ENCODE measurements at regions not wholly inside any gene's neighbourhood (a gene's known extent, or its start where the extent isn't known, plus 50 kb on each side); places are given as distances from the start of the nearest gene placed in this dataset.
"Not testable (repeated sequence)": the region's sequence is repeated elsewhere in the genome, so short reads cannot be mapped to it uniquely, and the experiment has no call there.

GRCh38 chrX:43446752-43447151 lies 209.3 kb upstream of the MAOA start:
- Mint-ChIP-seq H3K9me3 (peaks cover 4 to 16% (median 13%) of the 10 kb centered on the region in 3 donors), H3K27ac (no peak overlapping the region), H3K4me1 (no peaks in the 10 kb centered on the region), H3K4me3 (no peak overlapping the region), H3K27me3 (peaks cover 4 to 6% of the 10 kb centered on the region in 2 donors), H3K36me3 (no peaks in the 10 kb centered on the region)
- ChIA-PET CTCF (no interaction called here), POLR2A (no interaction called here)
- Histone ChIP-seq H3K9me3 (no peaks in the 10 kb centered on the region), H3K4me3 (ENCODE audit: control insufficient read depth in 1 of 2, extremely low read depth in 1 of 2, low read length in 1 of 2) (no peak overlapping the region), H3K27me3 (replicated peaks in 1 of 2; ENCODE audit: control insufficient read depth in 2 of 2, extremely low read depth in 1 of 2, insufficient read depth in 2 of 2, low read length in 1 of 2) (no peaks in the 10 kb centered on the region), H3K36me3 (ENCODE audit: control insufficient read depth in 2 of 2, extremely low read depth in 1 of 2, insufficient read depth in 1 of 2, low read length in 1 of 2) (no peaks in the 10 kb centered on the region), H3K27ac (ENCODE audit: low read length) (no peak overlapping the region), H3K4me1 (ENCODE audit: control insufficient read depth in 1 of 2, extremely low read depth in 1 of 2, insufficient read depth in 2 of 2, low read length in 2 of 2) (no peaks in the 10 kb centered on the region)
- DNase-seq (no peak), ATAC-seq (replicated peaks in 1 of 4) (no peak)
- no CpG with 5 or more reads among the region's 2 CpGs for WGBS (ENCODE audit: insufficient coverage)

- Histone ChIP-seq H3K4me3 (ENCODE audit: control insufficient read depth in 1 of 2, extremely low read depth in 1 of 2, low read length in 1 of 2) (no peak overlapping the region), H3K27me3 (replicated peaks in 1 of 2; ENCODE audit: control insufficient read depth in 2 of 2, extremely low read depth in 1 of 2, insufficient read depth in 2 of 2, low read length in 1 of 2) (no peaks in the 10 kb centered on the region), H3K27ac (ENCODE audit: low read length) (no peak overlapping the region), H3K9me3 (no peaks in the 10 kb centered on the region), H3K36me3 (ENCODE audit: control insufficient read depth in 2 of 2, extremely low read depth in 1 of 2, insufficient read depth in 1 of 2, low read length in 1 of 2) (no peaks in the 10 kb centered on the region), H3K4me1 (ENCODE audit: control insufficient read depth in 1 of 2, extremely low read depth in 1 of 2, insufficient read depth in 2 of 2, low read length in 2 of 2) (no peaks in the 10 kb centered on the region)
- DNase-seq (no peak), ATAC-seq (replicated peaks in 1 of 4) (no peak)
- Mint-ChIP-seq H3K4me3 (no peak overlapping the region), H3K9me3 (peaks cover 10 to 22% (median 13%) of the 10 kb centered on the region in 3 donors), H3K27ac (no peak overlapping the region), H3K36me3 (no peaks in the 10 kb centered on the region), H3K27me3 (no peaks in the 10 kb centered on the region), H3K4me1 (no peaks in the 10 kb centered on the region)
- 38% methylated on average over 1 of the region's 1 CpG for WGBS (ENCODE audit: insufficient coverage)
- ChIA-PET POLR2A (no interaction called here), CTCF (interaction anchor here in 1 of 2 donors (0.6 kb wide), 1 partner anchor 1038 kb away, joined by 4 read pairs; no protein-coding TSS in a partner anchor)
Measured at GRCh38 chrX:43448688-43449087, 207.4 kb upstream of the MAOA start.

GRCh38 chrX:43450355-43450754 lies 205.7 kb upstream of the MAOA start:
- ChIA-PET CTCF (no interaction called here), POLR2A (no interaction called here)
- ATAC-seq (replicated peaks in 1 of 4) (no peak), DNase-seq (no peak)
- no CpG with 5 or more reads among the region's 4 CpGs for WGBS (ENCODE audit: insufficient coverage)
- H3K27me3 ChIP-seq (replicated peaks in 1 of 2; ENCODE audit: control insufficient read depth in 2 of 2, extremely low read depth in 1 of 2, insufficient read depth in 2 of 2, low read length in 1 of 2), result no peaks in the 10 kb centered on the region
- H3K9me3 ChIP-seq, result no peaks in the 10 kb centered on the region
- H3K36me3 ChIP-seq (ENCODE audit: control insufficient read depth in 2 of 2, extremely low read depth in 1 of 2, insufficient read depth in 1 of 2, low read length in 1 of 2), result no peaks in the 10 kb centered on the region
- H3K4me3 ChIP-seq (ENCODE audit: control insufficient read depth in 1 of 2, extremely low read depth in 1 of 2, low read length in 1 of 2), result no peak overlapping the region
- Mint-ChIP-seq H3K27me3 (peaks cover 0 to 2% of the 10 kb centered on the region in 2 donors), H3K4me1 (no peaks in the 10 kb centered on the region), H3K4me3 (no peak overlapping the region), H3K36me3 (no peaks in the 10 kb centered on the region), H3K9me3 (peaks cover 14 to 26% (median 18%) of the 10 kb centered on the region in 3 donors), H3K27ac (no peak overlapping the region)
- no peak overlapping the region for H3K27ac ChIP-seq (ENCODE audit: low read length)
- no peaks in the 10 kb centered on the region for H3K4me1 ChIP-seq (ENCODE audit: control insufficient read depth in 1 of 2, extremely low read depth in 1 of 2, insufficient read depth in 2 of 2, low read length in 2 of 2)

GRCh38 chrX:43451976-43452686 lies 204.0 kb upstream of the MAOA start:
- POLR2A ChIA-PET; DNase-seq; H3K4me3 Mint-ChIP-seq; H3K4me3 ChIP-seq (ENCODE audit: control insufficient read depth in 1 of 2, extremely low read depth in 1 of 2, low read length in 1 of 2); H3K36me3 ChIP-seq (ENCODE audit: control insufficient read depth in 2 of 2, extremely low read depth in 1 of 2, insufficient read depth in 1 of 2, low read length in 1 of 2); ATAC-seq (replicated peaks in 1 of 4); CTCF ChIA-PET; H3K27ac Mint-ChIP-seq; H3K27me3 ChIP-seq (replicated peaks in 1 of 2; ENCODE audit: control insufficient read depth in 2 of 2, extremely low read depth in 1 of 2, insufficient read depth in 2 of 2, low read length in 1 of 2); H3K27ac ChIP-seq (ENCODE audit: low read length); H3K9me3 ChIP-seq; H3K36me3 Mint-ChIP-seq; H3K4me1 ChIP-seq (ENCODE audit: control insufficient read depth in 1 of 2, extremely low read depth in 1 of 2, insufficient read depth in 2 of 2, low read length in 2 of 2); H3K4me1 Mint-ChIP-seq: not testable (repeated sequence)
- Mint-ChIP-seq H3K27me3 (peaks cover 3 to 10% of the 10 kb centered on the region in 2 donors), H3K9me3 (peaks cover 14 to 26% (median 14%) of the 10 kb centered on the region in 3 donors)
- no CpG with 5 or more reads among the region's 4 CpGs for WGBS (ENCODE audit: insufficient coverage)

GRCh38 chrX:43456063-43456462 lies 200.0 kb upstream of the MAOA start:
- ChIA-PET POLR2A (no interaction called here), CTCF (interaction anchor here in 1 of 2 donors (0.6 to 0.7 kb wide), 2 partner anchors 549 to 1384 kb away, joined by 3 to 5 read pairs; no protein-coding TSS in a partner anchor)
- Histone ChIP-seq H3K4me3 (ENCODE audit: control insufficient read depth in 1 of 2, extremely low read depth in 1 of 2, low read length in 1 of 2) (no peak overlapping the region), H3K27ac (ENCODE audit: low read length) (no peak overlapping the region), H3K4me1 (ENCODE audit: control insufficient read depth in 1 of 2, extremely low read depth in 1 of 2, insufficient read depth in 2 of 2, low read length in 2 of 2) (no peaks in the 10 kb centered on the region), H3K27me3 (replicated peaks in 1 of 2; ENCODE audit: control insufficient read depth in 2 of 2, extremely low read depth in 1 of 2, insufficient read depth in 2 of 2, low read length in 1 of 2) (no peaks in the 10 kb centered on the region), H3K9me3 (no peaks in the 10 kb centered on the region), H3K36me3 (ENCODE audit: control insufficient read depth in 2 of 2, extremely low read depth in 1 of 2, insufficient read depth in 1 of 2, low read length in 1 of 2) (no peaks in the 10 kb centered on the region)
- ATAC-seq (replicated peaks in 1 of 4) (no peak), DNase-seq (no peak)
- H3K36me3 Mint-ChIP-seq, result no peaks in the 10 kb centered on the region
- H3K9me3 Mint-ChIP-seq, result peaks cover 5 to 14% (median 13%) of the 10 kb centered on the region in 3 donors
- no peak overlapping the region for H3K27ac Mint-ChIP-seq
- no peaks in the 10 kb centered on the region for H3K4me1 Mint-ChIP-seq
- H3K27me3 Mint-ChIP-seq, result peaks cover 6 to 35% of the 10 kb centered on the region in 2 donors
- WGBS (ENCODE audit: insufficient coverage), result no CpG with 5 or more reads among the region's 3 CpGs
- no peak overlapping the region for H3K4me3 Mint-ChIP-seq

GRCh38 chrX:43456906-43457305 lies 199.2 kb upstream of the MAOA start:
- no peak overlapping the region for H3K4me3 ChIP-seq (ENCODE audit: control insufficient read depth in 1 of 2, extremely low read depth in 1 of 2, low read length in 1 of 2)
- H3K27ac ChIP-seq (ENCODE audit: low read length), result no peak overlapping the region
- no peak overlapping the region for H3K27ac Mint-ChIP-seq
- no peaks in the 10 kb centered on the region for H3K9me3 ChIP-seq
- H3K4me1 Mint-ChIP-seq, result no peaks in the 10 kb centered on the region
- peaks cover 6 to 39% of the 10 kb centered on the region in 2 donors for H3K27me3 Mint-ChIP-seq
- no peak for DNase-seq
- no peak for ATAC-seq (replicated peaks in 1 of 4)
- H3K4me1 ChIP-seq (ENCODE audit: control insufficient read depth in 1 of 2, extremely low read depth in 1 of 2, insufficient read depth in 2 of 2, low read length in 2 of 2), result no peaks in the 10 kb centered on the region
- POLR2A ChIA-PET, result no interaction called here
- WGBS (ENCODE audit: insufficient coverage), result no CpG with 5 or more reads among the region's 2 CpGs
- no peaks in the 10 kb centered on the region for H3K36me3 Mint-ChIP-seq
- H3K36me3 ChIP-seq (ENCODE audit: control insufficient read depth in 2 of 2, extremely low read depth in 1 of 2, insufficient read depth in 1 of 2, low read length in 1 of 2), result no peaks in the 10 kb centered on the region
- H3K9me3 Mint-ChIP-seq, result peaks cover 5 to 9% (median 8%) of the 10 kb centered on the region in 3 donors
- no peaks in the 10 kb centered on the region for H3K27me3 ChIP-seq (replicated peaks in 1 of 2; ENCODE audit: control insufficient read depth in 2 of 2, extremely low read depth in 1 of 2, insufficient read depth in 2 of 2, low read length in 1 of 2)
- no peak overlapping the region for H3K4me3 Mint-ChIP-seq
- CTCF ChIA-PET, result interaction anchor here in 1 of 2 donors (0.7 kb wide), 2 partner anchors 19 to 1385 kb away, joined by 5 to 7 read pairs; no protein-coding TSS in a partner anchor

Data from T-cell (primary cell).